Neuronal stem cell (in vitro differentiated cells): ENCODE measurements at regions not wholly inside any gene's neighbourhood (a gene's known extent, or its start where the extent isn't known, plus 50 kb on each side); places are given as distances from the start of the nearest gene placed in this dataset.

Experiments
- DNase-seq: peaks from one replicate; pipeline ENCODE4 v3.0.0-alpha.2; 2013; ENCODE audit warnings: low spot score
- H2AFZ ChIP-seq: one replicate; pipeline ENCODE4 v1.6.1; 2013; ENCODE audit warnings: mild to moderate bottlenecking, low read length, inconsistent platforms
- H2AK5ac ChIP-seq: 2 replicates; pipeline ENCODE4 v1.6.1; 2013; ENCODE audit warnings: low read depth, mild to moderate bottlenecking, inconsistent platforms, low read length, moderate library complexity, mixed read lengths
- H2BK120ac ChIP-seq: 2 replicates; pipeline ENCODE4 v1.6.1; 2013; ENCODE audit warnings: low read depth, mild to moderate bottlenecking, inconsistent platforms, low read length, moderate library complexity, mixed read lengths
- H2BK12ac ChIP-seq: one replicate; pipeline ENCODE4 v1.6.1; 2013; ENCODE audit warnings: low read length, inconsistent platforms
- H2BK15ac ChIP-seq: 2 replicates; pipeline ENCODE4 v1.6.1; 2013; ENCODE audit warnings: mild to moderate bottlenecking, low read length, inconsistent platforms, mixed read lengths
- H2BK5ac ChIP-seq: one replicate; pipeline ENCODE4 v1.6.1; 2013; ENCODE audit warnings: inconsistent platforms, mild to moderate bottlenecking, low read length, moderate library complexity
- H3K14ac ChIP-seq: one replicate; pipeline ENCODE4 v1.6.1; 2013; ENCODE audit warnings: low read length, inconsistent platforms
- H3K18ac ChIP-seq: 2 replicates; pipeline ENCODE4 v1.6.1; 2013; ENCODE audit warnings: low read length, inconsistent platforms
- H3K23ac ChIP-seq: 2 replicates; pipeline ENCODE4 v1.6.1; 2013; ENCODE audit warnings: low read depth, mild to moderate bottlenecking, mixed read lengths, low read length, inconsistent platforms; ENCODE audit not compliant: poor library complexity
- H3K27ac ChIP-seq: replicated peaks from 3 replicates; pipeline ENCODE4 v1.5.1; 2013; ENCODE audit warnings: low read length, inconsistent platforms
- H3K27me3 ChIP-seq, 3 experiments: 2 replicates each; pipeline ENCODE4 v1.6.1; 2013; ENCODE audit warnings: low read length in 3 of 3, mild to moderate bottlenecking in 2 of 3, inconsistent platforms in 1 of 3, low read depth in 1 of 3, mixed read lengths in 1 of 3, moderate library complexity in 1 of 3; ENCODE audit not compliant: control insufficient read depth in 3 of 3, insufficient read depth in 3 of 3
- H3K36me3 ChIP-seq, 2 donors: replicated peaks in 1 of 2; 2 replicates each; pipeline ENCODE4 v1.6.1; 2013; ENCODE audit warnings: low read length in 2 of 2; ENCODE audit not compliant: control insufficient read depth in 2 of 2, insufficient read depth in 2 of 2
- H3K4ac ChIP-seq: 2 replicates; pipeline ENCODE4 v1.6.1; 2013; ENCODE audit warnings: inconsistent platforms, mild to moderate bottlenecking, low read length, moderate library complexity
- H3K4me1 ChIP-seq, 2 donors: 1 replicate in 1 of 2; 2 replicates in 1 of 2; pipeline ENCODE4 v1.6.1; 2013; ENCODE audit warnings: low read length in 2 of 2, low read depth in 1 of 2; ENCODE audit not compliant: control insufficient read depth in 2 of 2, insufficient read depth in 1 of 2
- H3K4me2 ChIP-seq: one replicate; pipeline ENCODE4 v1.6.1; 2013; ENCODE audit warnings: mild to moderate bottlenecking, low read length, inconsistent platforms; ENCODE audit not compliant: insufficient read depth, poor library complexity, severe bottlenecking
- H3K4me3 ChIP-seq, 2 donors: 2 replicates each; pipeline ENCODE4 v1.5.1; 2013; ENCODE audit warnings: low read length in 2 of 2, mild to moderate bottlenecking in 2 of 2, inconsistent platforms in 1 of 2, moderate library complexity in 1 of 2
- H3K79me1 ChIP-seq: one replicate; pipeline ENCODE4 v1.6.1; 2013; ENCODE audit warnings: low read depth, mild to moderate bottlenecking, inconsistent platforms, low read length, moderate library complexity
- H3K9ac ChIP-seq: one replicate; pipeline ENCODE4 v1.6.1; 2013; ENCODE audit warnings: mild to moderate bottlenecking, low read depth, low read length, inconsistent platforms; ENCODE audit not compliant: poor library complexity
- H3K9me3 ChIP-seq, 2 donors: replicated peaks in 1 of 2; 2 replicates each; pipeline versions ENCODE3 to v1.6.1; 2013; ENCODE audit warnings: low read length in 2 of 2, mild to moderate bottlenecking in 2 of 2, inconsistent platforms in 1 of 2, low read depth in 1 of 2, mixed read lengths in 1 of 2, moderate library complexity in 1 of 2; ENCODE audit not compliant: control insufficient read depth in 2 of 2, insufficient read depth in 1 of 2
- H4K8ac ChIP-seq: one replicate; pipeline ENCODE4 v1.6.1; 2013; ENCODE audit warnings: low read depth, mild to moderate bottlenecking, inconsistent platforms, low read length, moderate library complexity
- H4K91ac ChIP-seq: one replicate; pipeline ENCODE4 v1.6.1; 2013; ENCODE audit warnings: low read length, low read depth, mild to moderate bottlenecking, inconsistent platforms; ENCODE audit not compliant: poor library complexity
- WGBS, 2 donors: extraction: QIAGEN DNeasy Blood & Tissue Kit; methylation state at CpG; one replicate each; pipeline ENCODE4 v1.1.7; 2013; ENCODE audit warnings: missing lambda C conversion rate in 2 of 2, mixed read lengths in 1 of 2; ENCODE audit not compliant: insufficient read length in 2 of 2, insufficient replicate concordance in 1 of 2; ENCODE audit errors: extremely low coverage in 2 of 2; 5-methylcytosine and 5-hydroxymethylcytosine counted together

DNA sequence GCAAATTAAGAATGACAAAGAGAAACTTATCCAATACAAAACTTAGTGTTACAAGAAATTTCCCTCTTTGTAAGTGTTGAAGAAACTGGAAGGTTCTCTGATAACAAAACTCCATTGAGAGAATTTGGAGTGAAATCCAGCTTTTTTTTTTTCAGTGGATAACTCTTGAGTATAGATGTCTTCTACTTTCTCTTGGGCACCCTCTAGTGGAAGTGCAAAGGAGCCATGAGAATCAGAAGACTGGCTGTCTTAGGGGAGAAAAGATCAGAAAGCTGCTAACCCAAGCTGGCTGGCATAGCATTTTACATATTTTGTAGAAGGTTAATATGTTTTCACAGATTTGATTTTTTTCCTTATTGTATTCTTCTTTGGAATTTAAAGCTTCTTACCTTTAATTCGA lies 138.8 kb upstream of the SATB2 start:
- Histone ChIP-seq H3K4ac (no peak overlapping the region), H2AFZ (no peak overlapping the region), H3K27ac (no peak overlapping the region), H3K14ac (no peak overlapping the region), H2BK5ac (no peak overlapping the region), H4K8ac (no peak overlapping the region), H3K9ac (no peak overlapping the region), H3K4me1 (no peaks in the 10 kb centered on the region), H3K23ac (no peak overlapping the region), H4K91ac (no peak overlapping the region), H2AK5ac (no peak overlapping the region), H3K18ac (no peak overlapping the region), H2BK15ac (no peak overlapping the region), H3K27me3 (no peaks in the 10 kb centered on the region), H2BK12ac (no peak overlapping the region), H3K36me3 (no peaks in the 10 kb centered on the region), H3K79me1 (no peaks in the 10 kb centered on the region), H3K4me2 (no peak overlapping the region), H3K9me3 (peaks cover 0 to 3% of the 10 kb centered on the region in 2 donors), H3K4me3 (no peak overlapping the region), H2BK120ac (no peak overlapping the region)
- no CpG with 5 or more reads among the region's 1 CpG for WGBS, 2 donors
- no peak for DNase-seq

DNA sequence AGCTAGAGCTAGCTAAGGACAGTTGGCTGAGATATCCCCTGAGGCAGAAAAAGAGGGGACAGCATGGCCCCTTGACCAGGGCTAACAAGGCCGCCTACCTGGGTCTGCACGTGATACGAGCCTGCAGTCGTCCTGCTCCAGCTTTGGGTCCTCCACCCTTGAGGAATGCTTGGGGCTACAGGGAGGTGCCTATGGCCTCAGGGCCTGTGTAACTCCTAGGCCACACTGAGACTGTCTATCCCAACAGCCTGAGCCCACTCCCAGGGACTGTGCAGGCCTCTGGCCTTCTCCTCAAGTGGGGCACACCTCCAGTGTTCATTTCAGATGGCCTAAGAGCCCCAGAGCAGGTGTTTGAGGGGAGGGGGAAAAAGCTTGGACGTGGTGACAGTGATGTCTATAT lies 136.7 kb upstream of the SATB2 start:
- H3K4me3 ChIP-seq = no peak overlapping the region

DNA sequence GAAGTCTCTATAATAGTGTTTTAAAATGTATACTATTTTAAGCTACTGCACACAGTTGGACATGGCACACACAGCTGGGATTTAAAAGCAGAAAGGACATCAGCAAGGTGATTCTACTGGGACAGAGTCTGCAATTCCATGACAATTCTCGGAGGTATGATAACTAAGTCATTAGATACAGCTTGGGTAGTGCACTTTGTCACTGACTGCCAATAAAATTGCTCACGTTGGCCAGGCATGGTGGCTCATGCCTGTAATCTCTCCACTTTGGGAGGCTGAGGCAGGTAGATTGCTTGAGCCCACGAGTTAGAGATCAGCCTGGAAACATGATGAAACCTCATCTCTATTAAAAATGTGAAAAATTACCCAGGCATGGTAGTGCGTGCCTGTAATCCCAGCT lies 134.1 kb upstream of the SATB2 start:
- Histone ChIP-seq H3K14ac (no peak overlapping the region), H3K4me1 (peaks cover 2 to 3% of the 10 kb centered on the region in 2 donors), H3K27ac (no peak overlapping the region), H3K4ac (no peak overlapping the region), H2AFZ (no peak overlapping the region), H4K8ac (no peak overlapping the region), H2BK15ac (no peak overlapping the region), H4K91ac (no peak overlapping the region), H3K27me3 (peaks cover 0 to 14% (median 0%) of the 10 kb centered on the region in 3 experiments), H2BK12ac (no peak overlapping the region), H2AK5ac (no peak overlapping the region), H3K36me3 (no peaks in the 10 kb centered on the region), H3K79me1 (no peaks in the 10 kb centered on the region), H2BK5ac (no peak overlapping the region), H3K23ac (no peak overlapping the region), H3K4me3 (no peak overlapping the region), H2BK120ac (no peak overlapping the region), H3K4me2 (no peak overlapping the region), H3K9me3 (peaks cover 0 to 3% of the 10 kb centered on the region in 2 donors), H3K9ac (no peak overlapping the region), H3K18ac (no peak overlapping the region)
- DNase-seq = no peak
- no CpG with 5 or more reads among the region's 4 CpGs for WGBS, 2 donors

More for the DNA sequence above, 136.7 kb upstream of the SATB2 start:
- no peak for DNase-seq
- H4K8ac ChIP-seq = no peak overlapping the region
- no peaks in the 10 kb centered on the region for H3K36me3 ChIP-seq
- H3K9me3 ChIP-seq = peaks cover 0 to 3% of the 10 kb centered on the region in 2 donors
- H3K23ac ChIP-seq = no peak overlapping the region
- no peak overlapping the region for H2BK5ac ChIP-seq
- H3K4me2 ChIP-seq = no peak overlapping the region
- H4K91ac ChIP-seq = no peak overlapping the region
- H3K14ac ChIP-seq = no peak overlapping the region
- no peak overlapping the region for H2BK15ac ChIP-seq
- H3K4me1 ChIP-seq = no peaks in the 10 kb centered on the region
- peaks cover 0 to 4% (median 0%) of the 10 kb centered on the region in 3 experiments for H3K27me3 ChIP-seq
- no peak overlapping the region for H2AFZ ChIP-seq
- no CpG with 5 or more reads among the region's 5 CpGs for WGBS, 2 donors
- H3K79me1 ChIP-seq = no peaks in the 10 kb centered on the region
- H3K27ac ChIP-seq = no peak overlapping the region
- no peak overlapping the region for H2BK120ac ChIP-seq
- no peak overlapping the region for H3K4ac ChIP-seq
- H2BK12ac ChIP-seq = no peak overlapping the region
- peak overlapping the region; percentile 25 for H2AK5ac ChIP-seq
- H3K18ac ChIP-seq = no peak overlapping the region
- H3K9ac ChIP-seq = no peak overlapping the region

DNA sequence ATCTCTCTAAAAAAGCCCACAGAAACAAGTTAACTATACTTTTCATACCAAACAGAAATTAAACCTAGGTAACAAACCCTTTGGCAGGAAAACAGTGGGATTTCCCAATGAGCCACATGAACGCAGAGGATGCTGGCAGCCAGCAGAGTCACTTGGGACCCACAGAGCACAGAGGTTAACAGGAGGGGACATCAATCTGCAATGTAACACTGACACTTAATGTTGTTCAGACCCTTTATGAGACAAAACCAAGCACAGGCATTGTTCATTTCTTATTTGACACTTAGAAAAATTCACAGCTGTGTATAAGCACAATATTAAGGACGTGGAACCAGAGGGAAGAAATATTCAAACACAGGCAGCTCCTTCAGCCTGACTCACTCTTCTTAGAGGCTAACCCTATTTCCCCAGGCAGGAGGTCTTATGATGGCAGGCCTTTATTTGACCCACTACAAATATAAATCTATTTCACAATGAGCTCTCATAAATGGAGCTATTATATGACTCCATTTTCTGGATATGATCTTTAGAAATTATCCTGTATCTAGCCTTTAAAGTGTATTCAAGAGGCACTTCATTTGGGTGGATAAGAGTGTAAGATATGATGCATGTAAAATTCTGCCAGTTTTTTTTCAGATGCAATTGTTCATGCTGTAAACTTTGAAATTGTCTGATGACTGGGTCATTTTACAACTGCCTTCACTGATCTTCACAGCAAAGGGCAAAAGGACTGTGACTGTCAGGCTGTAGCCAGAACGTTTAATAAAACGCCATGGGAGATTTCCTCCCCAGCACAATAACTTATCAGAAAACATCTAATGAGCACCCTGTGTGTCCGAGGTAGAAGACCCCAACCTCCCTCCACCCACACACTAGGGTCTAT lies 132.8 kb upstream of the SATB2 start:
- Histone ChIP-seq H3K27me3 (peaks cover 0 to 14% (median 0%) of the 10 kb centered on the region in 3 experiments), H3K4ac (no peak overlapping the region), H2BK5ac (no peak overlapping the region), H3K4me1 (peaks cover 2 to 3% of the 10 kb centered on the region in 2 donors), H3K79me1 (no peaks in the 10 kb centered on the region), H2BK120ac (no peak overlapping the region), H3K4me3 (no peak overlapping the region), H2AFZ (no peak overlapping the region), H2BK12ac (no peak overlapping the region), H2BK15ac (no peak overlapping the region), H3K14ac (no peak overlapping the region), H3K9me3 (peaks cover 0 to 3% of the 10 kb centered on the region in 2 donors), H3K9ac (no peak overlapping the region), H2AK5ac (no peak overlapping the region), H3K23ac (no peak overlapping the region), H3K4me2 (no peak overlapping the region), H4K8ac (no peak overlapping the region), H3K18ac (no peak overlapping the region), H3K27ac (no peak overlapping the region), H4K91ac (no peak overlapping the region), H3K36me3 (no peaks in the 10 kb centered on the region)
- DNase-seq = no peak
- no CpG with 5 or more reads among the region's 5 CpGs for WGBS, 2 donors
